Upper lobe of left lung (tissue), 4 donors: ENCODE measurements at regions not wholly inside any gene's neighbourhood (a gene's known extent, or its start where the extent isn't known, plus 50 kb on each side); places are given as distances from the start of the nearest gene placed in this dataset.

Source experiments
- small RNA-seq, 4 donors: library from RNA; depleted of rRNA; stranded (forward); fragments of <200 nt; gene quantifications; one replicate each; pipeline ENCODE3, GENCODE V24; 2016

Small RNA genes lying in the stretch of these regions (small RNA-seq; reads per million reads assigned to genes)
- gene RNA5SP103, result 0.13 to 0.77 (median 0.54) reads per million in 4 donors
